Skeletal muscle tissue (tissue), 3 donors: ENCODE measurements at regions not wholly inside any gene's neighbourhood (a gene's known extent, or its start where the extent isn't known, plus 50 kb on each side); places are given as distances from the start of the nearest gene placed in this dataset.
"Not testable (repeated sequence)": the region's sequence is repeated elsewhere in the genome, so short reads cannot be mapped to it uniquely, and the experiment has no call there.

Experiments
- H3K27ac ChIP-seq: one replicate; pipeline ENCODE4 v1.7.0; 2013; ENCODE audit warnings: mild to moderate bottlenecking, low read depth, low read length, inconsistent platforms
- H3K27me3 ChIP-seq, 3 donors: one replicate each; pipeline ENCODE4 v1.7.0; 2013; ENCODE audit warnings: low read length in 3 of 3; ENCODE audit not compliant: control insufficient read depth in 3 of 3, insufficient read depth in 3 of 3
- H3K36me3 ChIP-seq, 3 donors: one replicate each; pipeline ENCODE4 v1.7.0; 2013; ENCODE audit warnings: low read length in 3 of 3; ENCODE audit not compliant: control insufficient read depth in 3 of 3, insufficient read depth in 3 of 3
- H3K4me1 ChIP-seq, 3 donors: one replicate each; pipeline ENCODE4 v1.7.0; 2013; ENCODE audit warnings: low read length in 3 of 3, mild to moderate bottlenecking in 3 of 3; ENCODE audit not compliant: control insufficient read depth in 3 of 3, insufficient read depth in 3 of 3
- H3K4me3 ChIP-seq, 3 donors: one replicate each; pipeline ENCODE4 v1.7.0; 2013; ENCODE audit warnings: low read length in 3 of 3
- H3K9ac ChIP-seq, 3 donors: one replicate each; pipeline ENCODE4 v1.7.0; 2013; ENCODE audit warnings: low read length in 3 of 3, mild to moderate bottlenecking in 3 of 3, moderate library complexity in 2 of 3, low read depth in 1 of 3
- H3K9me3 ChIP-seq, 3 donors: one replicate each; pipeline ENCODE4 v1.7.0; 2013; ENCODE audit warnings: low read length in 3 of 3; ENCODE audit not compliant: control insufficient read depth in 3 of 3
- donor health status: Osteomylitis.

GRCh38 chr3:195669310-195669709 lies 51.5 kb upstream of the MUC20 start:
- H3K36me3 ChIP-seq: peaks cover 3 to 41% (median 19%) of the 10 kb centered on the region in 3 donors
- not testable (repeated sequence) for H3K9me3 ChIP-seq, H3K4me3 ChIP-seq

GRCh38 chr3:195668131-195668766 lies 52.5 kb upstream of the MUC20 start:
- H3K36me3 ChIP-seq: peaks cover 3 to 39% (median 14%) of the 10 kb centered on the region in 3 donors
- not testable (repeated sequence) for H3K27me3 ChIP-seq

More at GRCh38 chr3:195669310-195669709, 51.5 kb upstream of the MUC20 start:
- H3K27me3 ChIP-seq, H3K9ac ChIP-seq, H3K27ac ChIP-seq, H3K4me1 ChIP-seq: not testable (repeated sequence)

GRCh38 chr3:195665311-195665710 lies 55.5 kb upstream of the MUC20 start:
- not testable (repeated sequence) for H3K27me3 ChIP-seq, H3K9ac ChIP-seq, H3K9me3 ChIP-seq, H3K4me1 ChIP-seq, H3K4me3 ChIP-seq, H3K27ac ChIP-seq
- H3K36me3 ChIP-seq: peaks cover 3 to 24% (median 12%) of the 10 kb centered on the region in 3 donors

More at GRCh38 chr3:195668131-195668766, 52.5 kb upstream of the MUC20 start:
- H3K4me3 ChIP-seq, H3K9ac ChIP-seq, H3K27ac ChIP-seq, H3K4me1 ChIP-seq, H3K9me3 ChIP-seq: not testable (repeated sequence)

GRCh38 chr3:195664131-195664530 lies 56.6 kb upstream of the MUC20 start:
- peaks cover 3 to 20% (median 8%) of the 10 kb centered on the region in 3 donors for H3K36me3 ChIP-seq
- H3K9me3 ChIP-seq: not testable (repeated sequence)

GRCh38 chr3:195659136-195659533 lies 61.6 kb upstream of the MUC20 start:
- H3K4me1 ChIP-seq, H3K36me3 ChIP-seq, H3K27me3 ChIP-seq, H3K4me3 ChIP-seq, H3K9ac ChIP-seq, H3K9me3 ChIP-seq, H3K27ac ChIP-seq: not testable (repeated sequence)

More at GRCh38 chr3:195664131-195664530, 56.6 kb upstream of the MUC20 start:
- H3K4me3 ChIP-seq, H3K27ac ChIP-seq, H3K4me1 ChIP-seq, H3K9ac ChIP-seq, H3K27me3 ChIP-seq: not testable (repeated sequence)

- not testable (repeated sequence) for H3K27me3 ChIP-seq, H3K9me3 ChIP-seq, H3K4me1 ChIP-seq, H3K4me3 ChIP-seq, H3K36me3 ChIP-seq
- H3K27ac ChIP-seq: peak overlapping the region; percentile 58
- H3K9ac ChIP-seq: peak overlapping the region in 1 of 3 donors; percentile 57
Measured at GRCh38 chr3:195658381-195659135, 62.2 kb upstream of the MUC20 start.

- H3K9me3 ChIP-seq, H3K36me3 ChIP-seq, H3K4me1 ChIP-seq, H3K27me3 ChIP-seq: not testable (repeated sequence)
- Histone ChIP-seq H3K27ac (peak overlapping the region; percentile 58), H3K9ac (peak overlapping the region; percentile 68 to 79 (median 75)), H3K4me3 (peak overlapping the region; percentile 58 to 65 (median 64))
Measured at GRCh38 chr3:195657475-195658372, 63.1 kb upstream of the MUC20 start.

GRCh38 chr3:195656091-195656490 lies 64.7 kb upstream of the MUC20 start:
- not testable (repeated sequence) for H3K36me3 ChIP-seq, H3K27me3 ChIP-seq, H3K9me3 ChIP-seq, H3K9ac ChIP-seq, H3K4me1 ChIP-seq, H3K27ac ChIP-seq, H3K4me3 ChIP-seq

GRCh38 chr3:195654746-195655145 lies 66.0 kb upstream of the MUC20 start:
- not testable (repeated sequence) for H3K4me1 ChIP-seq, H3K27me3 ChIP-seq, H3K4me3 ChIP-seq, H3K9ac ChIP-seq, H3K9me3 ChIP-seq, H3K36me3 ChIP-seq, H3K27ac ChIP-seq

- not testable (repeated sequence) for H3K27ac ChIP-seq, H3K36me3 ChIP-seq, H3K4me1 ChIP-seq, H3K9me3 ChIP-seq, H3K9ac ChIP-seq, H3K27me3 ChIP-seq, H3K4me3 ChIP-seq
Measured at GRCh38 chr3:195654138-195654537, 66.6 kb upstream of the MUC20 start.
